H9 (cell line): ENCODE measurements at regions not wholly inside any gene's neighbourhood (a gene's known extent, or its start where the extent isn't known, plus 50 kb on each side); places are given as distances from the start of the nearest gene placed in this dataset.

Experiments
- DNase-seq: peaks from one replicate; pipeline ENCODE4 v3.0.0-alpha.2; 2017
- H2AFZ ChIP-seq: one replicate; pipeline ENCODE4 v1.6.1; 2013; ENCODE audit warnings: mild to moderate bottlenecking, low read length, control low read depth, moderate library complexity
- H2AK5ac ChIP-seq: 2 replicates; pipeline ENCODE4 v1.6.1; 2013; ENCODE audit warnings: low read length, control low read depth, mixed read lengths; ENCODE audit not compliant: insufficient read length
- H2BK120ac ChIP-seq: one replicate; pipeline ENCODE4 v1.6.1; 2013; ENCODE audit warnings: low read depth, mild to moderate bottlenecking, low read length, control low read depth, inconsistent platforms; ENCODE audit not compliant: poor library complexity, severe bottlenecking
- H2BK12ac ChIP-seq: 2 replicates; pipeline ENCODE4 v1.6.1; 2013; ENCODE audit warnings: low read length, control low read depth, mixed read lengths, low read depth; ENCODE audit not compliant: insufficient read length
- H2BK15ac ChIP-seq: 2 replicates; pipeline ENCODE4 v1.6.1; 2013; ENCODE audit warnings: low read depth, low read length, control low read depth
- H2BK20ac ChIP-seq: one replicate; pipeline ENCODE4 v1.6.1; 2013; ENCODE audit warnings: low read depth, mild to moderate bottlenecking, low read length, control low read depth, inconsistent platforms; ENCODE audit not compliant: poor library complexity, severe bottlenecking
- H2BK5ac ChIP-seq: 2 replicates; pipeline ENCODE4 v1.6.1; 2013; ENCODE audit warnings: low read length, control low read depth, mixed read lengths; ENCODE audit not compliant: insufficient read length
- H3K14ac ChIP-seq: 2 replicates; pipeline ENCODE4 v1.6.1; 2013; ENCODE audit warnings: low read length, control low read depth; ENCODE audit not compliant: insufficient read depth
- H3K18ac ChIP-seq: 2 replicates; pipeline ENCODE4 v1.6.1; 2013; ENCODE audit warnings: low read depth, mild to moderate bottlenecking, mixed read lengths, low read length, control low read depth; ENCODE audit not compliant: insufficient read length
- H3K23ac ChIP-seq: 2 replicates; pipeline ENCODE4 v1.6.1; 2013; ENCODE audit warnings: low read length, control low read depth, mixed read lengths, low read depth; ENCODE audit not compliant: insufficient read length
- H3K23me2 ChIP-seq: 2 replicates; pipeline ENCODE4 v1.6.1; 2013; ENCODE audit warnings: low read depth, mild to moderate bottlenecking, mixed read lengths, low read length, control low read depth; ENCODE audit not compliant: insufficient read length, poor library complexity, severe bottlenecking
- H3K27ac ChIP-seq: 2 replicates; pipeline ENCODE4 v1.5.1; 2013; ENCODE audit warnings: low read length, control low read depth, mixed read lengths, low read depth; ENCODE audit not compliant: insufficient read length
- H3K27me3 ChIP-seq: 2 replicates; pipeline ENCODE4 v1.6.1; 2013; ENCODE audit warnings: low read length, control low read depth, inconsistent platforms; ENCODE audit not compliant: insufficient read depth
- H3K4ac ChIP-seq: 2 replicates; pipeline ENCODE4 v1.6.1; 2013; ENCODE audit warnings: low read depth, mild to moderate bottlenecking, control low read depth, inconsistent platforms, low read length, moderate library complexity
- H3K4me1 ChIP-seq: 2 replicates; pipeline ENCODE4 v1.6.1; 2013; ENCODE audit warnings: low read length, control low read depth, inconsistent platforms; ENCODE audit not compliant: insufficient read depth
- H3K4me2 ChIP-seq: 2 replicates; pipeline ENCODE4 v1.6.1; 2013; ENCODE audit warnings: low read length, control low read depth, mixed read lengths; ENCODE audit not compliant: insufficient read length, insufficient read depth
- H3K56ac ChIP-seq: 2 replicates; pipeline ENCODE4 v1.6.1; 2013; ENCODE audit warnings: low read depth, mild to moderate bottlenecking, mixed read lengths, low read length, control low read depth; ENCODE audit not compliant: insufficient read length
- H3K79me1 ChIP-seq: 2 replicates; pipeline ENCODE4 v1.6.1; 2013; ENCODE audit warnings: low read depth, mild to moderate bottlenecking, moderate library complexity, low read length, control low read depth, inconsistent platforms; ENCODE audit not compliant: insufficient read depth, poor library complexity, severe bottlenecking
- H3K79me2 ChIP-seq: 2 replicates; pipeline ENCODE4 v1.6.1; 2013; ENCODE audit warnings: low read length, control low read depth, inconsistent platforms; ENCODE audit not compliant: insufficient read depth
- H3K9ac ChIP-seq: 2 replicates; pipeline ENCODE4 v1.6.1; 2013; ENCODE audit warnings: low read length, control low read depth, mixed read lengths; ENCODE audit not compliant: insufficient read length; ENCODE audit errors: extremely low read depth
- H3K9me3 ChIP-seq: one replicate; pipeline ENCODE4 v1.6.1; 2013; ENCODE audit warnings: low read depth, low read length, inconsistent platforms; ENCODE audit not compliant: control insufficient read depth
- H3T11ph ChIP-seq: one replicate; pipeline ENCODE4 v1.6.1; 2013; ENCODE audit warnings: mild to moderate bottlenecking, low read length, control low read depth, inconsistent platforms
- H4K20me1 ChIP-seq: one replicate; pipeline ENCODE4 v1.6.1; 2013; ENCODE audit not compliant: control insufficient read depth, insufficient read length, insufficient read depth
- H4K5ac ChIP-seq: 2 replicates; pipeline ENCODE4 v1.6.1; 2013; ENCODE audit warnings: low read depth, mild to moderate bottlenecking, mixed read lengths, low read length, control low read depth; ENCODE audit not compliant: insufficient read length
- H4K8ac ChIP-seq: replicated peaks from 2 replicates; pipeline ENCODE4 v1.6.1; 2013; ENCODE audit warnings: low read length, control low read depth, mixed read lengths, low read depth; ENCODE audit not compliant: insufficient read length
- H4K91ac ChIP-seq: 2 replicates; pipeline ENCODE4 v1.6.1; 2013; ENCODE audit warnings: low read depth, mild to moderate bottlenecking, moderate library complexity, mixed read lengths, low read length, control low read depth; ENCODE audit not compliant: insufficient read length
- H3K27ac Mint-ChIP-seq, 3 experiments: 2 replicates in 2 of 3; 3 replicates in 1 of 3; pipeline ENCODE4 v1.8.0; 2020 to 2021; ENCODE audit warnings: mixed read lengths in 3 of 3, mild to moderate bottlenecking in 1 of 3, moderate library complexity in 1 of 3
- H3K27me3 Mint-ChIP-seq: 2 replicates; pipeline ENCODE4 v1.8.0; 2021; ENCODE audit warnings: low read depth, mild to moderate bottlenecking, moderate library complexity, mixed read lengths
- H3K36me3 Mint-ChIP-seq, 3 experiments: 2 replicates in 2 of 3; 3 replicates in 1 of 3; pipeline ENCODE4 v1.8.0; 2020 to 2021; ENCODE audit warnings: low read depth in 3 of 3, mixed read lengths in 3 of 3; ENCODE audit not compliant: insufficient read depth in 1 of 3
- H3K4me1 Mint-ChIP-seq, 2 experiments: 2 replicates each; pipeline ENCODE4 v1.8.0; 2020; ENCODE audit warnings: mixed read lengths in 2 of 2
- H3K4me3 Mint-ChIP-seq, 2 experiments: 2 replicates in 1 of 2; 3 replicates in 1 of 2; pipeline ENCODE4 v1.8.0; 2020 to 2021; ENCODE audit warnings: mild to moderate bottlenecking in 2 of 2, mixed read lengths in 2 of 2, moderate library complexity in 1 of 2
- H3K9me3 Mint-ChIP-seq, 2 experiments: 2 replicates in 1 of 2; 3 replicates in 1 of 2; pipeline ENCODE4 v1.8.0; 2020; ENCODE audit warnings: mild to moderate bottlenecking in 2 of 2, mixed read lengths in 2 of 2, moderate library complexity in 1 of 2
- CTCF ChIP-seq: fragments of 200-600 bp; sonication (generic); conservative IDR thresholded peaks from 3 replicates; pipeline ENCODE4 v1.8.0; 2021; ENCODE audit warnings: antibody characterized with exemption, mild to moderate bottlenecking
- WGBS: extraction: QIAGEN DNeasy Blood & Tissue Kit; methylation state at CpG from one replicate; pipeline ENCODE4 v1.1.7; 2013; ENCODE audit warnings: missing lambda C conversion rate, low lambda C conversion rate, mixed read lengths; ENCODE audit not compliant: insufficient read length; ENCODE audit errors: extremely low coverage; 5-methylcytosine and 5-hydroxymethylcytosine counted together

GRCh38 chr3:68103811-68104210, 449.4 kb upstream of the SUCLG2 start:
- H2BK15ac ChIP-seq: no peak overlapping the region
- H2AFZ ChIP-seq: no peak overlapping the region
- no peak overlapping the region for H4K8ac ChIP-seq
- H4K91ac ChIP-seq: no peak overlapping the region
- no peak overlapping the region for H2BK120ac ChIP-seq
- no peak overlapping the region for H3K27ac ChIP-seq
- Mint-ChIP-seq H3K9me3 (peaks cover 2 to 3% of the 10 kb centered on the region in 2 experiments; a peak in 3 of 5 replicates), H3K27ac (no peak overlapping the region), H3K4me1 (no peaks in the 10 kb centered on the region), H3K36me3 (peaks cover 0 to 3% (median 0%) of the 10 kb centered on the region in 3 experiments; a peak in 2 of 7 replicates), H3K4me3 (no peak overlapping the region), H3K27me3 (no peaks in the 10 kb centered on the region; the same call in 1 of the 2 replicates)
- H3K4ac ChIP-seq: no peak overlapping the region
- no peak overlapping the region for H3K14ac ChIP-seq
- TF ChIP-seq CTCF: no peak
- H3K4me1 ChIP-seq: no peaks in the 10 kb centered on the region
- H3K18ac ChIP-seq: no peak overlapping the region
- DNase-seq: no peak
- no peak overlapping the region for H3K4me2 ChIP-seq
- no peaks in the 10 kb centered on the region for H3K9me3 ChIP-seq
- no CpG with 5 or more reads among the region's 1 CpG for WGBS
- H3K9ac ChIP-seq: no peak overlapping the region
- H3K79me2 ChIP-seq: no peaks in the 10 kb centered on the region
- no peak overlapping the region for H2BK12ac ChIP-seq
- no peaks in the 10 kb centered on the region for H3K79me1 ChIP-seq
- H3K23me2 ChIP-seq: no peaks in the 10 kb centered on the region
- no peaks in the 10 kb centered on the region for H4K20me1 ChIP-seq
- H2BK20ac ChIP-seq: no peak overlapping the region
- no peak overlapping the region for H3K56ac ChIP-seq
- no peak overlapping the region for H3T11ph ChIP-seq
- no peak overlapping the region for H2BK5ac ChIP-seq
- H2AK5ac ChIP-seq: no peak overlapping the region
- H3K27me3 ChIP-seq: no peaks in the 10 kb centered on the region
- H4K5ac ChIP-seq: no peak overlapping the region
- no peak overlapping the region for H3K23ac ChIP-seq
